ENCODE measurements at regions not wholly inside any gene's neighbourhood (a gene's known extent, or its start where the extent isn't known, plus 50 kb on each side); places are given as distances from the start of the nearest gene placed in this dataset.

GRCh38 chr18:10202845-10203321 is 251.6 kb upstream of the APCDD1 start:
- DNase-seq (ENCODE audit: low read depth in 4 of 4, low spot score in 3 of 4) = no peak

- DNase-seq (ENCODE audit: low read depth in 4 of 4, low spot score in 3 of 4) = no peak
These were observed 249.3 kb upstream of the APCDD1 start for GRCh38 chr18:10205151-10205550.

GRCh38 chr18:10207682-10208345 is 246.6 kb upstream of the APCDD1 start:
- no peak for DNase-seq (ENCODE audit: low read depth in 4 of 4, low spot score in 3 of 4)

GRCh38 chr18:10209302-10209701 is 245.1 kb upstream of the APCDD1 start:
- DNase-seq (ENCODE audit: low read depth in 4 of 4, low spot score in 3 of 4) = no peak

- no peak for DNase-seq (ENCODE audit: low read depth in 4 of 4, low spot score in 3 of 4)
These were observed 244.3 kb upstream of the APCDD1 start for GRCh38 chr18:10210057-10210633.

GRCh38 chr18:10213526-10213925 is 240.9 kb upstream of the APCDD1 start:
- DNase-seq (ENCODE audit: low read depth in 4 of 4, low spot score in 3 of 4) = no peak

- DNase-seq (ENCODE audit: low read depth in 4 of 4, low spot score in 3 of 4) = no peak
These were observed 239.0 kb upstream of the APCDD1 start for GRCh38 chr18:10215446-10215845.

GRCh38 chr18:10216791-10217190 is 237.6 kb upstream of the APCDD1 start:
- DNase-seq (ENCODE audit: low read depth in 4 of 4, low spot score in 3 of 4) = no peak

- no peak for DNase-seq (ENCODE audit: low read depth in 4 of 4, low spot score in 3 of 4)
These were observed 237.2 kb upstream of the APCDD1 start for GRCh38 chr18:10217211-10217610.

GRCh38 chr18:10225300-10225699 is 229.1 kb upstream of the APCDD1 start:
- DNase-seq (ENCODE audit: low read depth in 4 of 4, low spot score in 3 of 4) = no peak

- no peak for DNase-seq (ENCODE audit: low read depth in 4 of 4, low spot score in 3 of 4)
These were observed 227.5 kb upstream of the APCDD1 start for GRCh38 chr18:10226971-10227370.

- no peak for DNase-seq (ENCODE audit: low read depth in 4 of 4, low spot score in 3 of 4)
These were observed 226.1 kb upstream of the APCDD1 start for GRCh38 chr18:10228326-10228725.

GRCh38 chr18:10229458-10229857 is 225.0 kb upstream of the APCDD1 start:
- no peak for DNase-seq (ENCODE audit: low read depth in 4 of 4, low spot score in 3 of 4)

GRCh38 chr18:10230072-10230471 is 224.4 kb upstream of the APCDD1 start:
- DNase-seq (ENCODE audit: low read depth in 4 of 4, low spot score in 3 of 4) = no peak

GRCh38 chr18:10231220-10231619 is 223.2 kb upstream of the APCDD1 start:
- DNase-seq (ENCODE audit: low read depth in 4 of 4, low spot score in 3 of 4) = no peak

GRCh38 chr18:10232062-10232461 is 222.4 kb upstream of the APCDD1 start:
- no peak for DNase-seq (ENCODE audit: low read depth in 4 of 4, low spot score in 3 of 4)

- DNase-seq (ENCODE audit: low read depth in 4 of 4, low spot score in 3 of 4) = no peak
These were observed 221.2 kb upstream of the APCDD1 start for GRCh38 chr18:10233082-10233875.

- DNase-seq (ENCODE audit: low read depth in 4 of 4, low spot score in 3 of 4) = no peak
These were observed 220.2 kb upstream of the APCDD1 start for GRCh38 chr18:10234281-10234680.

GRCh38 chr18:10234912-10235660 is 219.3 kb upstream of the APCDD1 start:
- DNase-seq (ENCODE audit: low read depth in 4 of 4, low spot score in 3 of 4) = no peak

GRCh38 chr18:10235661-10235952 is 218.8 kb upstream of the APCDD1 start:
- no peak for DNase-seq (ENCODE audit: low read depth in 4 of 4, low spot score in 3 of 4)

GRCh38 chr18:10239103-10239502 is 215.3 kb upstream of the APCDD1 start:
- DNase-seq (ENCODE audit: low read depth in 4 of 4, low spot score in 3 of 4) = no peak
